Small intestine (tissue), 7 donors: ENCODE measurements at regions not wholly inside any gene's neighbourhood (a gene's known extent, or its start where the extent isn't known, plus 50 kb on each side); places are given as distances from the start of the nearest gene placed in this dataset.

Experiments
- DNase-seq, 2 donors: peaks; one replicate each; pipeline versions ENCODE4 v3.0.0 to v3.0.0-alpha.2; 2013
- FAIRE-seq: peaks from 2 replicates; lab custom pipeline; 2012; peaks lifted over from hg19 to GRCh38; lab: Jason Lieb, UNC
- H3K27ac ChIP-seq, 3 donors: one replicate each; pipeline ENCODE4 v1.5.1; 2013; ENCODE audit warnings: low read length in 2 of 3, mild to moderate bottlenecking in 2 of 3, control low read depth in 1 of 3, inconsistent platforms in 1 of 3, low read depth in 1 of 3, moderate library complexity in 1 of 3
- H3K27me3 ChIP-seq, 3 donors: one replicate each; pipeline ENCODE4 v1.6.1; 2013; ENCODE audit warnings: low read length in 3 of 3, inconsistent platforms in 1 of 3; ENCODE audit not compliant: control insufficient read depth in 3 of 3, insufficient read depth in 3 of 3
- H3K36me3 ChIP-seq, 3 donors: one replicate each; pipeline ENCODE4 v1.6.1; 2013; ENCODE audit warnings: low read length in 3 of 3, inconsistent platforms in 1 of 3, low read depth in 1 of 3, mild to moderate bottlenecking in 1 of 3, moderate library complexity in 1 of 3; ENCODE audit not compliant: control insufficient read depth in 3 of 3, insufficient read depth in 2 of 3
- H3K4me1 ChIP-seq, 3 donors: one replicate each; pipeline ENCODE4 v1.6.1; 2013; ENCODE audit warnings: low read length in 2 of 3, inconsistent platforms in 1 of 3, low read depth in 1 of 3, mild to moderate bottlenecking in 1 of 3, moderate library complexity in 1 of 3; ENCODE audit not compliant: control insufficient read depth in 3 of 3, insufficient read depth in 2 of 3
- H3K4me3 ChIP-seq, 3 donors: one replicate each; pipeline ENCODE4 v1.5.1; 2013; ENCODE audit warnings: low read length in 3 of 3, control low read depth in 1 of 3, inconsistent platforms in 1 of 3, low read depth in 1 of 3, mild to moderate bottlenecking in 1 of 3, moderate library complexity in 1 of 3
- H3K9me3 ChIP-seq, 2 donors: one replicate each; pipeline ENCODE4 v1.6.1; 2013; ENCODE audit warnings: low read depth in 1 of 2, low read length in 1 of 2; ENCODE audit not compliant: control insufficient read depth in 2 of 2, insufficient read depth in 1 of 2
- WGBS, 3 donors: extraction: QIAGEN DNeasy Blood & Tissue Kit; methylation state at CpG; one replicate each; pipeline ENCODE4 v1.1.7; 2013; 5-methylcytosine and 5-hydroxymethylcytosine counted together
- donor health status: healthy with polysubstance abuse.
- donor health status: control.
- donor health status: control.
- donor health status: Bipolar disorder and iron deficiency.
- donor health status: healthy.

GRCh38 chr11:104549019-104549418 is 349.2 kb downstream of the CASP12 start:
- H3K9me3 ChIP-seq, result no peaks in the 10 kb centered on the region
- DNase-seq, result no peak
- H3K4me1 ChIP-seq, result no peaks in the 10 kb centered on the region
- no peaks in the 10 kb centered on the region for H3K36me3 ChIP-seq
- FAIRE-seq, result no peak
- WGBS, 3 donors, result 44 to 66% (median 56%) methylated on average over 1 of the region's 1 CpG
- no peaks in the 10 kb centered on the region for H3K27me3 ChIP-seq
- no peak overlapping the region for H3K4me3 ChIP-seq
- H3K27ac ChIP-seq, result no peak overlapping the region

- Histone ChIP-seq H3K4me3 (no peak overlapping the region), H3K27me3 (no peaks in the 10 kb centered on the region), H3K27ac (no peak overlapping the region), H3K9me3 (no peaks in the 10 kb centered on the region), H3K4me1 (no peaks in the 10 kb centered on the region), H3K36me3 (no peaks in the 10 kb centered on the region)
- DNase-seq (no peak), FAIRE-seq (no peak)
- 86 to 87% (median 87%) methylated on average over 3 of the region's 3 CpGs for WGBS, 3 donors
These were observed 350.1 kb downstream of the CASP12 start for GRCh38 chr11:104547996-104548661.

GRCh38 chr11:104546501-104546900 is 351.8 kb downstream of the CASP12 start:
- DNase-seq (no peak), FAIRE-seq (no peak)
- no peaks in the 10 kb centered on the region for H3K27me3 ChIP-seq
- 93 to 94% (median 94%) methylated on average over 2 of the region's 2 CpGs for WGBS, 3 donors
- no peaks in the 10 kb centered on the region for H3K36me3 ChIP-seq
- H3K4me3 ChIP-seq, result no peak overlapping the region
- no peaks in the 10 kb centered on the region for H3K4me1 ChIP-seq
- H3K27ac ChIP-seq, result no peak overlapping the region
- H3K9me3 ChIP-seq, result no peaks in the 10 kb centered on the region

GRCh38 chr11:104541701-104542100 is 356.6 kb downstream of the CASP12 start:
- Histone ChIP-seq H3K9me3 (no peaks in the 10 kb centered on the region), H3K27ac (no peak overlapping the region), H3K4me3 (no peak overlapping the region), H3K4me1 (no peaks in the 10 kb centered on the region), H3K27me3 (no peaks in the 10 kb centered on the region), H3K36me3 (no peaks in the 10 kb centered on the region)
- 56 to 63% (median 57%) methylated on average over 1 of the region's 1 CpG for WGBS, 3 donors
- DNase-seq, result no peak
- FAIRE-seq, result no peak

GRCh38 chr11:104538313-104538712 is 359.9 kb downstream of the CASP12 start:
- no peak overlapping the region for H3K4me3 ChIP-seq
- H3K4me1 ChIP-seq, result no peaks in the 10 kb centered on the region
- H3K9me3 ChIP-seq, result no peaks in the 10 kb centered on the region
- DNase-seq (no peak), FAIRE-seq (peak; percentile 33)
- H3K36me3 ChIP-seq, result no peaks in the 10 kb centered on the region
- no peaks in the 10 kb centered on the region for H3K27me3 ChIP-seq
- H3K27ac ChIP-seq, result no peak overlapping the region
- 85 to 88% (median 88%) methylated on average over 1 of the region's 1 CpG for WGBS, 3 donors

GRCh38 chr11:104534278-104534677 is 364.0 kb downstream of the CASP12 start:
- Histone ChIP-seq H3K4me3 (no peak overlapping the region), H3K27me3 (no peaks in the 10 kb centered on the region), H3K9me3 (no peaks in the 10 kb centered on the region), H3K27ac (no peak overlapping the region), H3K4me1 (no peaks in the 10 kb centered on the region), H3K36me3 (no peaks in the 10 kb centered on the region)
- DNase-seq (no peak), FAIRE-seq (no peak)
- WGBS, 3 donors, result 77 to 90% (median 84%) methylated on average over 2 of the region's 2 CpGs

- FAIRE-seq (no peak), DNase-seq (no peak)
- H3K4me3 ChIP-seq, result no peak overlapping the region
- H3K36me3 ChIP-seq, result no peaks in the 10 kb centered on the region
- no peaks in the 10 kb centered on the region for H3K9me3 ChIP-seq
- no peak overlapping the region for H3K27ac ChIP-seq
- 53 to 63% (median 57%) methylated on average over 3 of the region's 3 CpGs for WGBS, 3 donors
- H3K4me1 ChIP-seq, result no peaks in the 10 kb centered on the region
- H3K27me3 ChIP-seq, result no peaks in the 10 kb centered on the region
These were observed 366.4 kb downstream of the CASP12 start for GRCh38 chr11:104531894-104532293.

- DNase-seq, result peak in 1 of 2 donors; percentile 5
- H3K27me3 ChIP-seq, result no peaks in the 10 kb centered on the region
- no peak for FAIRE-seq
- H3K9me3 ChIP-seq, result no peaks in the 10 kb centered on the region
- H3K4me3 ChIP-seq, result no peak overlapping the region
- H3K27ac ChIP-seq, result no peak overlapping the region
- H3K36me3 ChIP-seq, result no peaks in the 10 kb centered on the region
- 93 to 98% (median 95%) methylated on average over 2 of the region's 2 CpGs for WGBS, 3 donors
- no peaks in the 10 kb centered on the region for H3K4me1 ChIP-seq
These were observed 367.1 kb upstream of the PDGFD start for GRCh38 chr11:104531075-104531474.

GRCh38 chr11:104529906-104530305 is 366.0 kb upstream of the PDGFD start:
- H3K36me3 ChIP-seq, result no peaks in the 10 kb centered on the region
- FAIRE-seq (no peak), DNase-seq (no peak)
- WGBS, 3 donors, result 85 to 87% (median 86%) methylated on average over 2 of the region's 2 CpGs
- H3K27ac ChIP-seq, result no peak overlapping the region
- no peaks in the 10 kb centered on the region for H3K9me3 ChIP-seq
- H3K4me3 ChIP-seq, result no peak overlapping the region
- H3K4me1 ChIP-seq, result no peaks in the 10 kb centered on the region
- H3K27me3 ChIP-seq, result no peaks in the 10 kb centered on the region
